ENCODE measurements at regions not wholly inside any gene's neighbourhood (a gene's known extent, or its start where the extent isn't known, plus 50 kb on each side); places are given as distances from the start of the nearest gene placed in this dataset.
"Not testable (repeated sequence)": the region's sequence is repeated elsewhere in the genome, so short reads cannot be mapped to it uniquely, and the experiment has no call there.

DNA sequence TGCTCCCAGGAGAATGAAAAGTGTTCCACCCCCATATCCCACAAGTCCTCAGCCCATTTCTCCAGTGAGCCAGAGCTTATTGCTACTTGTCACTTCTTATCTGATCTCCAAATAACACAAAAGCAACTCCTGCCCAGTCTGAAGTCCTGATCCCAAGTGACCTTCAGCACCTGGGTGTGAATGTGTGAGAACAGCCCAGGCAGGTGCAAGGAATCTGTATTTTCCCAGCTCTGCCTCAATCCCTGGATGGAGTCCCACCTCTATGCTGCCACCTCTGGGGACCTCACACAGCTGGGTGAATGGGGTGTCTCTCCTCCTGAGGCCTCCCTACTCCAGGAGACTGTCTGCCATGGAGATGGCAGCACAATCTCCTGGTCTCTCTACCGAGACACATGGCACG lies 402.4 kb upstream of the PROX1 start:
- no peak for DNase-seq (ENCODE audit: low read depth)

DNA sequence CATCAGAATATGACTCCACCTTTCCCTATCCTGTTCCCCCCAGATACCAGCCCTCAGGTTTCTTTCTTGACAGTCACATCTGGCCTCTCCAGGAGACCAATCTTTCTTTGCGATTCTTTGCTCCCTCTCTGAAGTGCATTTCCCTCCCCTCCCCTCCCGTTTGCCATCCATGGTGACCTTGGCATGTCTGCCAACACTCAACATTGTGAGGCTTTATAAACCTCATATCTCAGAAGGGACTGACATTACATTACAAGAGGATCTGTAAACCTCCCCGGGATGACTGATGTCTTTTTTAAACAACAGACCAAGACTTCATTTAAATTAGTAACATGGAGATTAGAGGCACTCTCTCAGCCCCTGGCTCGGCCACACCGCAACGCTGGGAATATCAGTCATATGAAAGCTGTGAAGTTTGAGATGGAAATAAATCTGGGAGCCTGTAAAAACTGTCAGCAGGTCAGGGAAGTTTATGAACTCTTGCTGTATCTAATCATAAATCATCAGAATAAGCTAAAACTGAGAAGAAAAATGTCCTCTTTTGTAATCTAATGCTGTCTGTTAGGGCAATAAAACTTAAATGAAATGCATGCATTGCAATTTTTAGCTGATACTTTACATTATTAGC lies 401.7 kb upstream of the PROX1 start:
- DNase-seq (ENCODE audit: low read depth), result no peak

DNA sequence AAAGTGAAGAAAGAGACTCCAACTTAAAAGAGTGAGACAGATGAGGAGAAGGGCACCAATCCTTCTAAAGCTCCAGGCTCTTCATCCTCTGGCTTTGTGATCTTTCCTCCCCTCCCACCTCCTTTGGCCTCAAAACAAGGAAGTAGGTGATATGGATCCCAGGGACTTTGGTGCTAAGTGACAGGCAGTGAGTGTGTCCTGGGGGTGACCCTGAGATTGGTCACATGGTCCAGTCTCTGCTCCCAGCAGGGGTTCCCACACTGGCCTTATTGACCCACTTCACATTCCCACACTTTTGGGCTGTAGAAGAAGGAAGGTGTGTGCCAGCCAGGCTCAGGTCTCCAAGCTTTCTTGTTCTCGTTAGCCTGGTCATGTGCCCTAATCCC lies 401.2 kb upstream of the PROX1 start:
- DNase-seq (ENCODE audit: low read depth), result no peak

DNA sequence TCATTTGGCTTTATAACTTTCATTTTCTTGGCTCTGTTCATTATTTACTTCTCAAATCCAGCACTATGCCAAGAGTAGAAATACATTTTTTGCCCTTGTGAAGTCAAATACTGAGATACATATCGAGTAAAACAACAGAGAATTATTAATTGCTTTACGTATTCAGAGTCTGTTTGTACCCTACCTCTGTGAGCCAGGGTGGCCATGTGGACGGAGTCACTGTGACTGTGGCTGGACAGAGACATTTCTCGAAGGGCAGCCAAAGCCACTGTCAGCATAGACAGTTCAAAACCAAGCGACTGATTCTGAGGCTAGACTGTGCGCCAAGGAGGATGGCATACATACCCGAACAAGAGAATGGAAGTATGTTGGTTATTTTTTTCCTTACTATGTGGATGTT lies 391.0 kb upstream of the PROX1 start:
- no peak for DNase-seq (ENCODE audit: low read depth)

DNA sequence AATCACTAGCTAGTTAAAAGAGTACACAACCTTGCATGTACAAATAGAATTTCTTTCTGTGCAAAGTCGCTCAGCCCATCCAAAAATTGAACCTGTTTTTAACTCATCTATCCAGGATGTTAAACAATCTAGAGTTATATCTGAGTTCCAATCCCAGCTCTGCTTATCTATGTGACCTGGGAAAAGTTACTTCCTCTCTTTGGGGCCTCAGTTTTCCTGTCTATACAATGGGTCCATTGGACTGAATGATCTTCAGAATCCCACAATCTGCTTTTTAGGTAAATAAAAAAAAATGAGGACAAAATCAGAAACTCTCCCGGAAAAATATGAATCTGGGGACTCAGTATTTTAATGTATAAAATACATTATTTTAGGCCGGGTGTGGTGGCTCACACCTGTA lies 389.5 kb upstream of the PROX1 start:
- DNase-seq (ENCODE audit: low read depth), result no peak

DNA sequence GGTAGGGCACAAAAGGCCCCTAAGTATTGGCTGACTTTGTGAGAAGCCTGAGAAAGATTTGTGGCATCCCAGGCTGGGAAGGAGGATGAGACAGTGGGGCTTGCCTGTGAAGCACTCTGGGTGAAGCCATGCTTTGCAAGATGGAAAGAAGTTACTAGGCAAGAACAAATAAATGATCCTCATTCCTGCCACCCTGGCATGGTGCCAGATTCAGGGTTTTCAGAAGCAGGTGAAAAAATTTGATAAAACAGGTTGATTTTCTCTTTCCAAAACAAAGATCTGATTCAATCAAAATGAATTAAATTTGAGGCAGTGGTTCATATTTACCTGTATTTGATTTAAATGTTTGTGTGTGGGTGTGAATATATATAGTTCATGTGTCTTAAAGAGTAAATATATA lies 386.9 kb upstream of the PROX1 start:
- DNase-seq (ENCODE audit: low read depth), result no peak

DNA sequence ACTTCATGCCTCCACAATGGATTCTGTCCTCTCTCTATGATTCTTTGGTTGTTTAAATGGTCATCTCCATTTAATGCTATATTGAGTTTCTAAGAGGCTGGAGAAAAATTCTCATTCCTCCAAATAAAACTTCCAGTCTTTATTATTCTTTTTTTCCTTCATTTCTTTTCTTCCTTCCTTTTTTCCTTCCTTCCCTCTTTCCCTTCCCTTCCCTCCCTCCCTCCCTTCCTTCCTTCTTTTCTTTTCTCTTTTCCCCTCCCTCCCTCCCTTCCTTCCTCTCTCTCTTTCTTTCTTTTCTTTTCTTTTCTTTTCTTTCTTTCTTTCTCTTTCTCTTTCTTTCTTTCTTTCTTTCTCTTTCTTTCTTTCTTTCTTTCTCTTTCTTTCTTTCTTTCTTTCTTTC lies 386.1 kb upstream of the PROX1 start:
- DNase-seq (ENCODE audit: low read depth), result not testable (repeated sequence)

DNA sequence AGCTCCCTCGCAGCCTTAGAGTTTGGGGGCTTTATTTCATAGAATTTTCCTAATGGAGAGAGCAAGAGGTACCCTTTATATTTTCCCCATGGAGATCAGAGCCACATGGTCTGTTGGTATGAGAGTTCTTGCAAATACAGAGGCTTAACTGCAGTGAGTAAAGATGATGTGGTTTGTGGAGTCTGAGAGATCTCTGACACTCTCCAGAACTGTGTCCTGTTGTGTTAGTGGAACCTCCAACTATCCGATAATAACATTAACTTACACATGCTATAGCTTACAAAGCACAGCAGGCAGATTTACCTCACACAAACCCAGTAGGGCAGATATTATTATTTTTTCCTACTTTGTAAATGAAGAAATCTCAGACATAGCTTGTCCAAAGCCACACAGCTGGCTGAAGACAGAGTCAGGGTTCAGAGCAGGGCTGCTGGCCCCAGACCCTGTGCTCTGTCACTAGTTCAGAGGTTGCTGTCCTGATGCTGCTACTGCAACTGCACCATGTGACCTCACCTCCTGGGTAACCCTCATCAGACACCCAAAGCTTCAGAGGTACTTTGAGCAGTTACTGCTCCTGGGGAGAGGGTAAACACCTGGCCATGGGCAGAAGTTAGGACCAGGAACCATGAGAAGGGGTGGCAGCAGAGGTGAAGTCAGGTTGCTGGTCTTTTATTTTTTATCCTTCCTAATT lies 384.8 kb upstream of the PROX1 start:
- DNase-seq (ENCODE audit: low read depth), result no peak

DNA sequence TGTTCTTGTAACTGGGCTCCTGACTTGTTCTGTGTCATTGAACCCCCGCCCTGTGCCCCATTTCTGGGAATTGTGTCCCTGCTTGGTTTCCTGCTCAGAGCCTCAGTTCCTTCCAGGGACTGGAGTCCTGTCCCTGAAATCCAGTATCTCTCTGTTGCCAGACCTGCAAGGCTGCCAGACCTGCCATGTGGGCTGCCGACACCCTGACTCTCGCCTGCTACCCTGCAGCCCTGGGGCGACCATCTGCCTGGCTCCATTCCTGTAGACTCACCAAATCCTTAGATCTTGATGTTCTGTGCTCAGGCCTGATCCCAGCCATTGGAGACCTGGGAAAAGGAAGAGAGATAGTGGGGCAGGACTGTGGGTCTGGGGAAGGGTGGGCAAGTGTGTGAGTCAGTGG lies 383.3 kb upstream of the PROX1 start:
- DNase-seq (ENCODE audit: low read depth), result no peak

DNA sequence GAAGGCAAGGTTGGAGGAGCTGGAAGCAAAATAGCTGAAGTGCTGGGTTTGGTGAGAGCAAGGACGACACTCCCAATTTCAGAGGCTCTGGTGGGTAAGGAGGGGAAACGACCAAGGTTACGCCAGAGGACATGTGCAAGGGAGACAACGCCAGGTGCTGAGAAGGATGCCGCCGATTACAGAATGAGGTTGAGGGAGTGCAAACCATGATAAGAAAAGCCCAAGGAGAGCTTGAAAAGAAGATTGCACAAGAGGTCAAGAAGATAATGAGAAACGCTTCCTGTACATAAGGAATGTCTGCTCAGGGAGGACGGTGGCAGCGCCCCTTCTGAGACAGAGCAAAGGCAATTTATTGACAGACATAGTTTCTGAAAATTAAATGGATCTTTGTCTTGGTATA lies 382.0 kb upstream of the PROX1 start:
- no peak for DNase-seq (ENCODE audit: low read depth)

DNA sequence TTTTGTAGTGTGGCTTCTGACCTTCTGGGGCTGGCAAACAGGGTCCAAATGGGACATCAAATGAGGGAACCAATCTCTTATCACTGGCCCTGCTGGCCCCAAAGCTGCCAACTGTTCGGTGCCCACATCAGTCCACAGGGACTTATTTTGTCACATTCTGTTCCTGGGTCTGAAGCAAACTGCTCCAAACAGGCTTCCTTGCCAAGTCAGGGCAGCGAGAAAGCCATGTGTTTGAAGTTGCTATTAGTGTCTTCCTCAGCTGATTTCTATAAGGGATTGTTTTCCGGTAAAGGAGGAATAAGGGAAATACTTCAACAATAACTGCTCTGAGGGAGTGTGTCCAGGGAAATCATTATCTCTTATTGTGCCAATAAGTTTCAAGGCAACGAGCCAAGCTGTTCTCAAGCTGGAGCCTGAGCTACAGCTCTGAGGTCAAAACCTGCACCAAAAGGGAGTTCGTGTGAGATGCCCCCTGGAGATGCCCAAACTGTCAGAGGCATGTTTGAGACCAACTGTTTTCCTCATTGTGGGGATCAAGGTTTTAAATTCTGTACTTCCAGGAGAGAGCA lies 381.4 kb upstream of the PROX1 start:
- DNase-seq (ENCODE audit: low read depth), result no peak

DNA sequence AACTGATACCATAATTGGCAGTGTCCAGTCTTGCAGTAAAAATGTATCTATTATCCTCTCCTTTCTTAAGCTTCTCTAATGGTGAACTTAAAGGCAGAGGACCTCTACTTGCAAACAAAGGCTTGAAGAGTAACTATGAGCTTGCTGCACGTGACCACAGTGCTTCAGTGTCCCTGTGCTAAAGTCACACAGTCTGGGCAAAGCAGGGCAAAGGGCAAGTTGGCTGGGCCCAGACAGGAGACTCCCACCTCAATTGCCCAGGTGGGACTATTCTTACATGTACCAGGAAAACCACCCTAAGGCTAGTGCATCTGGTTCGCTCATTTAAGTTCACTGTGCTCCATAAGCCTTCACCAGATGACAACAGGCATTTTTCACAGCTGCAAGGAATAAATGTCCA lies 374.2 kb upstream of the PROX1 start:
- DNase-seq (ENCODE audit: low read depth), result no peak

DNA sequence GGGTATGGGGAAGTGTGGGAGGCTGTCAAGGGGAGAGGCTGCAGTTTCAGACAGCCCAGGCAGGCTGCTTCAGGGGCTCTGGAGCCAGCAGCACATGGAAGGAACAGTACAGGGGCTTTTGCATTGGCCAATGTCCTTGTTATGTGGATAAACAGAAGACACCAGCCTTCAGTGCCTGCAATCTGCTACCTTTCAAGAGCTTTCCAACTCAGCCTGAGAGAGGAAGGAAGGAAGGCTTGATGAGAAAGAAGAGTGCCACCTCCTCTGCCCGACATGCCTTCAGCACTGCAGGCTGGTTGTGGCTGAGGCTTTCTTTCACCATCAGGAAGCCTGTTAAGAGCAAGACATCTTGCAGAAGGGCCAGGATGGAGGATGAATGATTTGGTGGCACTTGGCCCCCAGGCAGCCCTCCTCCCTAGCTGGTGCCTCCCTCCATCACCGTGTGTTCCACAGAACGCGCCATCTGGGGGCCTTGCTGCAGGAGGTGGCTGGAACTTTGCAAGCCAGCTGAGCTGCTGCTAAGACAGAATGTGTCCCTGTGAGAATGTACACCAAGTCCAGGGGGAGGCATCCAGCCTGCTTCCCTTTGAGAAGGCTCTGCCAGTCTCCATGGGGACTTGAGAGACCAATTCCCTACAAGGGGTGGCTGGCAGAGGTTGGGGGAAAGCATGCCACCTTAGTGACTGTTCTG lies 372.4 kb upstream of the PROX1 start:
- DNase-seq (ENCODE audit: low read depth), result no peak

DNA sequence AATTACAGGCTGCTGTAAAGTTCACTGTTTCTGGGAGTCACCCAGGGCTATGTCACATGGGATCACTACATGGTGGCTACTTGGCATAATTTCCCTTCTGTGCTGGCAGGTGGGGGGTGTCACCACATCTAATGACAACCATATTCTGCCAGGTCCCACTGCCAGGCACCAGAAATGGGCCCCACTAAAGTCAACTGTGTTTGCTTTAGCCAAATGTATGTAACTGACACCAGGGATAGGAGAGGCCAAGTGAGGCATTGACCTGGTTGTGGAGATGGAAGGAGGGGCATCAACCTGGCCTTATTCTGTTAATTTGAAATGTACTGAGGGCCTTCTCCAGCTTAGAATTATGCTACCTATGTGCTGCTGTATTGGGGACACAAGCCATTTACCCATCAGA lies 370.6 kb upstream of the PROX1 start:
- no peak for DNase-seq (ENCODE audit: low read depth)

DNA sequence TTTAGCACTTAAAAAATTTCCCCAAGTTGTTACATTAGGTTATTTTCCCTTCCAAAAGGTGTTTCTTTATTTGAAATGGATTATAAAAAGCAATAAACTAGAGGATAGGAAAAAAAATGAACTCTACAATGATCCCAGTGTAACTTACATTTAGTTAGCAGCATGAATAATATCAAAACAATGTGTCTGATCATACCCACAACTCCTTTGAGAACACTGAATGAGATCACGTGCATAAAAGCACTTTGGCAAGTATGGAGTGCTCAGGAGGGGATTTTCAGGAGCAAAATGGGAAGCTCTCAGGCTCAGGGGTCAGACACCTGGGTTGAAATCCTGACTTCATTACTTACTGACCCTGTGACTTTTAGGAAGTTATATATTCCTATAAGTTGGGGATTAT lies 369.7 kb upstream of the PROX1 start:
- no peak for DNase-seq (ENCODE audit: low read depth)

DNA sequence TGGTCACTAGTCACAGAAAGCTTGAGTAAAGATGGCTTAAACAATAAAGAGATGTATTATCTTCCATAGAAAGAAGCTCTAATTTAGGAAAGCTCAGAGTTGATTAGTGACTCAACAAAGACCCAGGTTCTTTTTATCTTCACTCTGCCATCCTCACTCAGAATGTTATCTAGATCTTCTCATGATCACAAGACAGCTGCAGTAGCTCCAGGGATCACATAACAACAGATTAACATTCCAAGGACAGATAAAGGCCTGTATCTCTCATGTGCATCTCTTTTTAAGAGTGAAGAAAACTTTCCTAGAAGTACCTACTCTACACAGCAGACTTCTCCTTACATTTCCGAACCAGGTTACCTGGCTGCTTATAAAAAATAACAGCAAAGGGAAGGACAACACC lies 368.7 kb upstream of the PROX1 start:
- no peak for DNase-seq (ENCODE audit: low read depth)

DNA sequence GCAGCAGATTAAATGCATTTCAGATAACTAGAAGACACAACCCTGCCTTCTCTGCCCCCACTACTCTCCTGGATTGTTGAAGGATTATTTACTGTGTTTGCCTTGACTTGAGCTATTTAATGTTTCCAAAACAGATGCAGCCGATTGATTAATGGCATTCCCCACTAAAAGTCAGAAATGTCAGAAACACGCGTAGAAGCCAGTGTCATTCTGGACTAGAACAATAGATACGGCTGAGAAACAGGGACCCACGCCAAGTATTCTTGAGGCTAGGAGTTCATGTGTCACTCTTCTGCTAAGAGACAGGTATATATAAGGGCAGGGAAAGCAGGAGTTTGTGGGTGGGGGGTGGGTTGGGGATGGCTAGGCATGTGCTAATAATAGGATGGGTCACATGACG lies 366.7 kb upstream of the PROX1 start:
- DNase-seq (ENCODE audit: low read depth), result no peak

DNA sequence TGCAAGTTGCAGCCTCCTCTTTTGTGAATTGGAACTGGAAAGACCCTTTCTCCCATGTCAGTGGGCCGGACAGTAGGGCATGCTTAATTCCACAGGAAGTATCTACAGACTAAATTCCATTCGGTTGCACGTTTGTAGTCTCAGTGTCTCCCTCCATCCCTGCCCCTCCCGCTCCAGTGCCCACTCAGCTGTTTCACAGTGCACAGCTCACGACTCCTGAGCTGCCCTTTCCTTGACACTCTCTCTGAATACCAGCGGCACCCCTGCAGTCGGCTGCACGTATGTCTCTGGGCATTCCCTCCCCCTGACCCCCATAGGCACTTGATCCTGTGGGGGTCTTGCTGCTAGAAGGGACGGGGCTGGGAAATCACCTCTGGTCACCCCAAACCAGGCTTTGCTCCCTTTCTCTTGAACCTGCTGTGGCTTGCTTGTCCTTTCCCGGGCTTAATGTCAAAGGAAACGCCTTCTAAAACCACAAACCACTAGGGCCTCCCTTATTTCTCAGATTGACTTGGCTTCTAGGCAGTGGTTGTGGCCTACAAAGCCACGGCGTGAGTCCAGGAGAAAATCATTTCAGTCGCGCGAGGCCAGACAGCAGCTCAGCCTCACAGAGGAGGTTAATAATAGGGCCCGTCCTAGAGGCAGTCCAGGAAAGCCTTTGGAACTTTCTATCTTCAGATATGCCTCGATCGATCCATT lies 365.3 kb upstream of the PROX1 start:
- DNase-seq (ENCODE audit: low read depth), result no peak

DNA sequence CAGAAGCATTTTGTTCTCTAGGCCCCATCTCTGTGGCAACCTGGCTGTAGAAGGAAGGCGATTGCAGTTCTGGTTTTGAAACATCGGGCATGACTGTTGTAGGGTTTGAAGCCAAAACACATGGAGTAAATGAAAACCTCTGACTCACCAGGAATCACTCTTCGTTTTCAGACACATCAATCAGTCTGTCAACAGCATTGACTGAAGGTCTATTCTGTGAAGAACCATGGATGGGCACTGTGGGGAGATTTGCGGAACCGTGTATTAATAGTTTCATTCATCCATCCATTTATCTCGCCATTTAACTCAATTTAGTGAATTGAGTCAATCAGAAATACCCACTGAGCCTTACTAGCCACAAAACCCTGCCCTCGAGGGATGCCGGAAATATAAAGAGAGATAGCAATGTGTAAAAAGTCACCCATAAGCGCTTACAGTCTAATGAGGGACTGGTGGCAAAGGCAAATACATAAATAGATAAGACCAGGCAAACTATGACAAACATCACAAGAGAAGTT lies 364.6 kb upstream of the PROX1 start:
- DNase-seq (ENCODE audit: low read depth), result no peak

DNA sequence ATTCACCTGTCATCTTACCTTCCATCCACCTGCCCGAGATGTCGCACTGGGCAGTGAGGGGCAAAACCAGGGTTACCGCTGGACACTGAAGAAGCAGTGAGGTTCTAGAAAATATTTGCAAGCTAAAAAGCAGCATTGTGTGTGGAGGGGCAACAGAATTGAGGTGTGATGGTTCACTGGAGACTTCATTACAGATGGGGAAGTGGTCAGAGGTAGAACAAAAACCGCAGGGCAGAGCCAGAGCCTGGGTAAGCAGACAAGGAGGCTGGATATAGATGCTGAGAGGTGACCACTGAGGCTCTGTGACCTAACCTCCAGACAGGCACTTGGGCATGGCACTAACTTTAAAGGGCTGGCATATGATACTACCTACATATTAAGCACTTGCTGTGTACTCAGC lies 363.9 kb upstream of the PROX1 start:
- DNase-seq (ENCODE audit: low read depth), result no peak

DNA sequence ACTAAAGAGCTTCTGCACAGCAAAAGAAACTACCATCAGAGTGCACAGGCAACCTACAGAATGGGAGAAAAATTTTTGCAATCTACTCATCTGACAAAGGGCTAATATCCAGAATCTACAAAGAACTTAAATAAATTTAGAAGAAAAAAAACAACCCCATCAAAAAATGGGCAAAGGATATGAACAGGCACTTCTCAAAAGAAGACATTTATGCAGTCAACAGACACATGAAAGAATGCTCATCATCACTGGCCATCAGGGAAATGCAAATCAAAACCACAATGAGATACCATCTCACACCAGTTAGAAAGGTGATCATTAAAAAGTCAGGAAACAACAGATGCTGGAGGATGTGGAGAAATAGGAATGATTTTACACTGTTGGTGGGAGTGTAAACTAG lies 351.0 kb upstream of the PROX1 start:
- not testable (repeated sequence) for DNase-seq (ENCODE audit: low read depth)

DNA sequence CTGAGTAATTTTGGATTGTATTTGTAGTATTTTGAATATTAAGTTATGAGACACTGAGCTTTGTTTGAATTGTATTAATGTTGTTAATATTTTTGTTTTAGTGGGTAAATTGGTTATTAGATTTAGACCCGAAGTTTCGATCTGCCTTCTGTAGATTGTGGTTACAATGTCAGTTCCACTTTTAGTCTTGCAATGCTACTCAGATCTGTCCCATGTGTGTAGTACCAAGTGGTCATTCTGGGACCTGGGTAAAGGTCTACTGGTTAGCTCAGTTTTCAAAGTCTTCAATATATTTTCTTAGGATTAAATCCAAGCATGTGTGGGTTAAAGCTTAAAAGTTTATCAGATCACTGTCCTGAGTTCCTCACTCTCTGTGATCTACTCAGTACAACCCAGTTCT lies 346.5 kb upstream of the PROX1 start:
- DNase-seq (ENCODE audit: low read depth), result no peak

DNA sequence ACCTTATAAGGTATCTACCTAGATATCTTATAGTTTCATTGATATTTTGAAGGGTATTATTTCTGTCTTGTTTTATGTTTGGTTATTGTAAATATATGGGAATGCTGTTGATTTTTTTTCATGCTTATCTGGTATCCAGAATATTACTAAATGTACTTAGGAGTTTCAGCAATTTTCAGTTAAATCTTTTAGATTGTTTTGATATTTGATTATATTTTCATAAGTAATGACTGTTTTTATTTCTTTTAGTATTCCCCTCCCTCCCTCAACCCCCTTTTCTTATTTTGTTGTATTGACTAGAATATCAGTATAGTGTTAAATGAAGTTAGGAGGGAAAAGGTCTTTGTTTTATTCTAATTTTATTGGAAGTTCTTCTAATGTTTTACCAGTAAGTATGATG lies 344.4 kb upstream of the PROX1 start:
- DNase-seq (ENCODE audit: low read depth), result no peak

Data from iris pigment epithelial cell (primary cell).